Testis (tissue), 2 donors: ENCODE measurements at regions not wholly inside any gene's neighbourhood (a gene's known extent, or its start where the extent isn't known, plus 50 kb on each side); places are given as distances from the start of the nearest gene placed in this dataset.

Experiments used
- CTCF ChIP-seq, 3 experiments: fragments of 450-650 bp in 2 of 3; fragments of 200-600 bp in 1 of 3; sonication (generic) in 1 of 3; IDR thresholded peaks; one replicate each; pipeline ENCODE4 v1.5.1; 2016 to 2019; ENCODE audit warnings: antibody characterized with exemption in 3 of 3, mild to moderate bottlenecking in 2 of 3, moderate library complexity in 1 of 3
- POLR2A ChIP-seq: fragments of 450-650 bp; IDR thresholded peaks from one replicate; pipeline ENCODE4 v1.6.1; 2017; ENCODE audit warnings: antibody characterized with exemption, mild to moderate bottlenecking, moderate library complexity

GRCh38 chr12:67751381-67751928 lies 102.9 kb downstream of the DYRK2 start:
- TF ChIP-seq POLR2A (no peak), CTCF (IDR thresholded peaks at IDR 0.05) (no peak)
